ENCODE measurements at regions not wholly inside any gene's neighbourhood (a gene's known extent, or its start where the extent isn't known, plus 50 kb on each side); places are given as distances from the start of the nearest gene placed in this dataset.
A peak's percentile ranks its signal among the peaks of the same experiment; 100 is the strongest.
"Not testable (repeated sequence)": the region's sequence is repeated elsewhere in the genome, so short reads cannot be mapped to it uniquely, and the experiment has no call there.

DNA sequence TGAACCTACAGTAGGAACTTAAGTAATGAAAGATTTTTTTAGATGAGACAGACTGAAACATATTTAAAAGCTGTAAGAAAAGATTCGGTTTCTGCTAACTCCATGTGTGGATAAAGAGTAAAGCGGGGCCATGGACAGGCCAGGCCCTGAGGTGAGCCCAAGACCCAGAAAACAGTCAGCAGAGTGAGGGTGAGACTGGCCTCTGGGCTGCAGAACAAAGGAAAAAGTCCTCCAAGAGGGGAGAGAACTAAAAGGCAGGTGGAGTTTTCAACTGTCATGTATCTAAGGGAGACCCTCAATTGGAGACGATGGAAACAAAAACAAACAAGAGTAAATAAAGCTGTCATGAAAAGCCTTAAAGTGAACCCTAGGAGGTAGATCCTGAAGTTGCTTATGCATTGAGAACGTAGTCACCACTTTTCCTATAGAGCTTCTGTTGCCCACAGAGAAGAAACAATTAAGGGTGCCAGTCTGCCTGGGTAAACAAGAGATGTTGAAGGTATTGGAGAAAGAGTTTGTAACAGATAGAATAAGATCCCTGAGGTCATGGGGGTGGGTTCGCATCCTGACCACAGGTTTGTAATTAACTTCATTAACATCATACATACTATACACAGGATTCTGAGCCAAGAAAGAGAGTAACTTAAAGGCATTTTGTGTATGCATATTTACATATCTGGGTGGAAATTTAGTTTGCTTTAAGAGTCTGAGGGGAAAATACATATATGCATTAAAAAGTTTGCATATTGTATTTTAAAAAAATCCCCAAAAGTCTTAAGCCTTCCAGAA, 268.7 kb upstream of the PDE3A start:
- Histone ChIP-seq H3K4me1 (peaks cover 0 to 45% (median 29%) of the 10 kb centered on the region in 4 donors), H3K36me3 (peaks cover 0 to 4% (median 0%) of the 10 kb centered on the region in 3 donors), H3K9me3 (no peaks in the 10 kb centered on the region), H3K27me3 (no peaks in the 10 kb centered on the region), H3K27ac (peak overlapping the region; percentile 84 to 90), H3K4me3 (no peak overlapping the region)
- DNase-seq = no peak
- TF ChIP-seq, protein P1, sequence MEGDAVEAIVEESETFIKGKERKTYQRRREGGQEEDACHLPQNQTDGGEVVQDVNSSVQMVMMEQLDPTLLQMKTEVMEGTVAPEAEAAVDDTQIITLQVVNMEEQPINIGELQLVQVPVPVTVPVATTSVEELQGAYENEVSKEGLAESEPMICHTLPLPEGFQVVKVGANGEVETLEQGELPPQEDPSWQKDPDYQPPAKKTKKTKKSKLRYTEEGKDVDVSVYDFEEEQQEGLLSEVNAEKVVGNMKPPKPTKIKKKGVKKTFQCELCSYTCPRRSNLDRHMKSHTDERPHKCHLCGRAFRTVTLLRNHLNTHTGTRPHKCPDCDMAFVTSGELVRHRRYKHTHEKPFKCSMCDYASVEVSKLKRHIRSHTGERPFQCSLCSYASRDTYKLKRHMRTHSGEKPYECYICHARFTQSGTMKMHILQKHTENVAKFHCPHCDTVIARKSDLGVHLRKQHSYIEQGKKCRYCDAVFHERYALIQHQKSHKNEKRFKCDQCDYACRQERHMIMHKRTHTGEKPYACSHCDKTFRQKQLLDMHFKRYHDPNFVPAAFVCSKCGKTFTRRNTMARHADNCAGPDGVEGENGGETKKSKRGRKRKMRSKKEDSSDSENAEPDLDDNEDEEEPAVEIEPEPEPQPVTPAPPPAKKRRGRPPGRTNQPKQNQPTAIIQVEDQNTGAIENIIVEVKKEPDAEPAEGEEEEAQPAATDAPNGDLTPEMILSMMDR (IDR thresholded peaks at IDR 0.05) = no peak
- intact Hi-C loops (cut with DNase I; ENCODE audit: low total_unique reads) = no loop called here

DNA sequence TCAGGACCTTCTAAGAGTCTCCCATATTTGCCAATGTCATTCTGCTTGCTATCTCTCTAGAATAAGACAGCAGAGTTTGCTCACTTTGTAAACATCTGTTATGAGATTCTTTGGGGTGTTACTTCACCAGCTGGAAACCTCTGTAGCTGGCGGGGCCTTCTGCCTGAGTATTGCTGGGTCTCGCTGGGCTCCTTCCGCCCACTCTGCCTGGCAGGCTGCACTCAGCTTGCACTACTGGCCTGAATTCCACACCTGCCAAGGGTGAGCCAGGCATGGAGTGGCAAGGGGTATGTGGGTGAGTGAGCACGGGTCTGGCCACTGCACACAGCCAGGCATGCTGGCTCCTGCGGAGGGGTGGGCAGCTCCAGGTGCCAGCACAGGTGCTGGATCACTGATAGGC, 267.3 kb upstream of the PDE3A start:
- intact Hi-C loops (cut with DNase I; ENCODE audit: low total_unique reads) = no loop called here
- no peaks in the 10 kb centered on the region for H3K9me3 ChIP-seq
- TF ChIP-seq, protein P1 (IDR thresholded peaks at IDR 0.05) = no peak
- H3K27me3 ChIP-seq = no peaks in the 10 kb centered on the region
- H3K4me1 ChIP-seq = peaks cover 0 to 58% (median 29%) of the 10 kb centered on the region in 4 donors
- peak; percentile 36 to 67 for DNase-seq
- no peak overlapping the region for H3K4me3 ChIP-seq
- H3K27ac ChIP-seq = peak overlapping the region; percentile 84 to 90
- H3K36me3 ChIP-seq = peaks cover 0 to 4% (median 0%) of the 10 kb centered on the region in 3 donors

DNA sequence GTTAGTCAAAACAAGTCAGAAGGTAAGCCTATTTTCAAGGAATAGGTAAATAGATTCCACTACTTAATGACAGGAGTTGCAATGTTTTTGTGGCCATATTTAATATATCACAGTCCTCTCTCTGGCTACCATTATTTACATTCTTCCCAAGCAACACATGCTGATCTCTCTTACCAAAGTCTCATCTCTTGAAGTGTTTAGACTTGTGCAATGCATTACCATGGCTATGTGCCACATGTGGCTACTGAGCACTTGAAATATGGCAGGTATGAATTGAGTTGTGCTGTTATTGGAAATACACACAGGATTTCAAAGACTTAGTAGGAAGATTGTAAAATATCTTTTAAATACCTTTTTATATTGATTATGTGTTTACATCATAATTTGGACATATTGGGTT, 262.4 kb upstream of the PDE3A start:
- H3K27me3 ChIP-seq = no peaks in the 10 kb centered on the region
- intact Hi-C loops (cut with DNase I; ENCODE audit: low total_unique reads) = no loop called here
- no peak for DNase-seq
- no peaks in the 10 kb centered on the region for H3K9me3 ChIP-seq
- H3K36me3 ChIP-seq = peaks cover 0 to 4% (median 0%) of the 10 kb centered on the region in 3 donors
- H3K27ac ChIP-seq = peak overlapping the region; percentile 39 to 58
- TF ChIP-seq, protein P1 (IDR thresholded peaks at IDR 0.05) = no peak
- H3K4me1 ChIP-seq = peaks cover 0 to 54% (median 12%) of the 10 kb centered on the region in 4 donors
- no peak overlapping the region for H3K4me3 ChIP-seq

DNA sequence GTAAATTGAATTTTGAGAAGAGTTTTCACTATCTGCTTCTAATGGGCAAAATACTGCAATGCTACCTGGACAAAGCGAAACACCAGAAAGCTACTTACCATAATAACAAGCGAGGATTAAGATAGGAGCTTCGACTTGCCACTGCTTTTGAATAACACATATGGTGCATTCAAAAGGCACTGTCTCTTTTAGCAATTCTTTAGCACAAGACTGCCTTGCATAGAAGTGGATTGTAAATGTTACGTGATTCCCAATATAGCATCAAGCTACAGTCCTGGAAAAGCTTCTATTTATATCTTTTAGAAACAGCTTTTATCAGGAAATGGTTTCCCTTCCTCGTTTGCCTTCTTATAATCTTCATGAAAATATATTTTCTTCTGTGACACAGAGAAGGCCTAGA, 258.7 kb upstream of the PDE3A start:
- Histone ChIP-seq H3K4me1 (peaks cover 0 to 51% (median 5%) of the 10 kb centered on the region in 4 donors), H3K9me3 (no peaks in the 10 kb centered on the region), H3K36me3 (no peaks in the 10 kb centered on the region), H3K4me3 (no peak overlapping the region), H3K27me3 (no peaks in the 10 kb centered on the region), H3K27ac (peak overlapping the region; percentile 64)
- TF ChIP-seq, protein P1 (IDR thresholded peaks at IDR 0.05) = no peak
- DNase-seq = no peak
- intact Hi-C loops (cut with DNase I; ENCODE audit: low total_unique reads) = no loop called here

DNA sequence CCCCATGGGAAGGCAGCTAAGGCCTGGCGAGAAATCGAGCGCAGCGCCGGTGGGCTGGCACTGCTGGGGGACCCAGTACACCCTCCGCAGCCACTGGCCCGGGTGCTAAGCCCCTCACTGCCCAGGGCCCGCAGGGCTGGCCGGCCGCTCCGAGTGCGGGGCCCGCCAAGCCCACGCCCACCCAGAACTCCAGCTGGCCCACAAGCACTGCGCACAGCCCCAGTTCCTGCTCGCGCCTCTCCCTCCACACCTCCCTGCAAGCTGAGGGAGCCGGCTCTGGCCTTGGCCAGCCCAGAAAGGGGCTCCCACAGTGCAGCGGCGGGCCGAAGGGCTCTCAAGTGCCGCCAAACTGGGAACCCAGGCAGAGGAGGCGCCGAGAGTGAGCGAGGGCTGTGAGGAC, 253.0 kb upstream of the PDE3A start:
- H3K9me3 ChIP-seq; H3K36me3 ChIP-seq; H3K27me3 ChIP-seq; H3K27ac ChIP-seq; DNase-seq; H3K4me3 ChIP-seq; intact Hi-C loops (cut with DNase I; ENCODE audit: low total_unique reads): not testable (repeated sequence)
- peaks cover 0 to 19% (median 3%) of the 10 kb centered on the region in 4 donors for H3K4me1 ChIP-seq

DNA sequence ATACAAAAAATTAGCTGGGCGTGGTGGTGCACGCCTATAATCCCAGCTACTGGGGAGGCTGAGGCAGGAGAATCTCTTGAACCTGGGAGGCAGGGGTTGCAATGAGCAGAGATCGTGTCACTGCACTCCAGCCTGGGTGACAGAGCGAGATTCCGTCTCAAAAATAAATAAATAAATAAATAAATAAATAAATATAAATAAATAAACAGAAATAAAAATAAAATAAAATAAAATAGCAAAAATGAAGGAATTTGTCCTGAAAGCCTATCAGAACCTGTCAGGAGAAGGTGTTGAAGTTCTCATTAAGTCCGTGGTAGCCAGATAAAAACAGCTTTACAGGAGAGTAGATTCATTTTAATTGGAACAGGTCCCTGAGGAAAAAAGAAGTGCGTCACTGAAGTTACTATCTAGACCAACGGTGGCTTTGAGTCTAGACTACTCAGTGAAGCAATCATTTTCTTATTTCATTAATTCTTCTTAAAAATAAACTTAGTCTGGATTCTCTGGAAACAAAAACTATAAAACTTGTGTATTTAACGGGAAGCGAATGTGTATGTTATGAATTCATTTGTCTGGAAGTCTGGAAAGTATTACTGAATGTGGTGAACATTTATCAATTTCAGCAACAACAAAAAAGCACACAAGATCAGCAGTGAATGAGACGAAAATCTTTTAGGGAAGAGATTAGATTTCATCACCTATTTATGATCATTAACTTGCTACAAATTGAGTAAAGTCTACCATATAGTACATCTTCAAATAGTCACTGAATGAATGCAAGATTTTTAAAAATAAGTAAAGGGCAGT, 248.5 kb upstream of the PDE3A start:
- H3K9me3 ChIP-seq = no peaks in the 10 kb centered on the region
- peak overlapping the region; percentile 44 to 61 for H3K27ac ChIP-seq
- H3K27me3 ChIP-seq = no peaks in the 10 kb centered on the region
- TF ChIP-seq, protein P1 (IDR thresholded peaks at IDR 0.05) = no peak
- H3K4me1 ChIP-seq = peaks cover 0 to 30% (median 2%) of the 10 kb centered on the region in 4 donors
- H3K36me3 ChIP-seq = peaks cover 0 to 4% (median 0%) of the 10 kb centered on the region in 3 donors
- no peak for DNase-seq
- intact Hi-C loops (cut with DNase I; ENCODE audit: low total_unique reads) = no loop called here
- no peak overlapping the region for H3K4me3 ChIP-seq
